ENCODE measurements at regions not wholly inside any gene's neighbourhood (a gene's known extent, or its start where the extent isn't known, plus 50 kb on each side); places are given as distances from the start of the nearest gene placed in this dataset.

- DNase-seq, result no peak
Observed at GRCh38 chr2:155802888-155803287, 529.6 kb downstream of the NR4A2 start.

DNA sequence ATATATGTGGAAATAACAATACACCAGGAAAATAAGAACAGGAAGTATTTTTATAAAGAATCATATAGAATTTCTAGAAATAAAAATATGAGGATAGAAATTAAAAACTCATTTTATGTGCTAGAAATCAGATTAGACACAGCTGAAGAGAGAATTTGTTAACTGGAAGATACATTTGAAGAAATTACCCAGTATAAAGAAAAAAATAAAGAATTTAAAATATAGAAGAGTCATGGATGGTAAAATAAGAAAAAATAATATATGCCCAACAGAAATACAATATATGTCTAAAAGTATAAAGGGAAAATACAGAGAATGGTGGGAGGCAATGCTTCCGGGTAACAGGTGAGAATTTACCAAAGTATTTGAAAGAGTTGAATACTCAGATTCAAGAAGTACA is 539.9 kb downstream of the NR4A2 start:
- DNase-seq, result no peak

- DNase-seq, result no peak
Observed at GRCh38 chr2:155770516-155770915, 562.0 kb downstream of the NR4A2 start.

DNA sequence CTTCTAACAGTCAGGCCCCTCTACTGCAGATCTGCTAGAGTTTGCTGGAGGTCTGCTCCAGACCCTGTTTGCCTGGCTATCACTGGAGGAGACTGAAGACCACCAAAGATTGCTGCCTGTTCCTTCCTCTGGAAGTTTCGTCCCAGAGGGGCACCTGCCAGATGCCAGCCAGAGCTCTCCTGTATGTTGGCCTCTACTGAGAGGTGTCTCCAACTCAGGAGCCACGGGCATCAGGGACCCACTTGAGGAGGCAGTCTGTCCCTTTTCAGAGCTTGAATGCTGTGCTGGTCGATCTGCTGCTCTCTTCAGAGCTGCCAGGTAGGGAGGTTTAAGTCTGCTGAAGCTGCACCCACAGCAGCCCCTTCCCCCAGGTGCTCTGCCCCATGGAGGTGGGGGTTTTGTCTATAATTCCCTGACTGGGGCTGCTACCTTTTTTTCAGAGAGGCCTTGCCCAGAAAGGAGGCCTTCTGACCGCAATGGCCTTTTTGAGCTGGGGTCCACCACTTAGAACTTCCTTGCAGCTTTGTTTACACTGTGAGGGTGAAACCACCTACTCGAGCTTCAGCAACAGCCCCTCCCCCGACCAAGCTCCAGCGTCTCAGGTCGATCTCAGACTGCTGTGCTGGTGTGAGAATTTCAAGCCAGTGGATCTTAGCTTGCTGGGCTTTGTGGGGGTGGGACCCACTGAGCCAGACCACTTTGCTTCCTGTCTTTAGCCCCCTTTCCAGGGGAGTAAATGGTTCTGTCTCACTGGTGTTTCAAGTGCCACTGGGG is 566.0 kb downstream of the NR4A2 start:
- DNase-seq, result no peak

DNA sequence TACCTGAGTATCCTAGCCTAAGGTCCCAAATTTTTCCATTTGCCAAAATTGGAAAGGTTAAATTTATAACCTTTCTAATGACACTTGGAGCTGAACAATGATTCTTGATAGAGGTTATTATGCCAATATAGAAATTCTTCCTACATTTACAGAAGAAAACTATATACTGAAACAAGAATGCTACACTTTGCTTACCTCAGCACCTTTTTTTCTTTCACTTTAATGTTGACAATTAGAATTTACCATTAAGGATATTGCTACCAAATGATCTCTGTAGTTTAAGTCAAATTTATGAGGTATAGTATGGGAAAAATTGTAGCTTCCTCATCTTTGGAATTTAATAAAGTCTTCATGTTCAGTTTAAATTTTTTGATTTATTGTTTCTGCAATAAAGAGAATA is 577.0 kb downstream of the NR4A2 start:
- DNase-seq, result no peak

GRCh38 chr2:155748131-155748530 is 584.4 kb downstream of the NR4A2 start:
- no peak for DNase-seq

- DNase-seq, result no peak
Observed at GRCh38 chr2:155747531-155747930, 585.0 kb downstream of the NR4A2 start.

DNA sequence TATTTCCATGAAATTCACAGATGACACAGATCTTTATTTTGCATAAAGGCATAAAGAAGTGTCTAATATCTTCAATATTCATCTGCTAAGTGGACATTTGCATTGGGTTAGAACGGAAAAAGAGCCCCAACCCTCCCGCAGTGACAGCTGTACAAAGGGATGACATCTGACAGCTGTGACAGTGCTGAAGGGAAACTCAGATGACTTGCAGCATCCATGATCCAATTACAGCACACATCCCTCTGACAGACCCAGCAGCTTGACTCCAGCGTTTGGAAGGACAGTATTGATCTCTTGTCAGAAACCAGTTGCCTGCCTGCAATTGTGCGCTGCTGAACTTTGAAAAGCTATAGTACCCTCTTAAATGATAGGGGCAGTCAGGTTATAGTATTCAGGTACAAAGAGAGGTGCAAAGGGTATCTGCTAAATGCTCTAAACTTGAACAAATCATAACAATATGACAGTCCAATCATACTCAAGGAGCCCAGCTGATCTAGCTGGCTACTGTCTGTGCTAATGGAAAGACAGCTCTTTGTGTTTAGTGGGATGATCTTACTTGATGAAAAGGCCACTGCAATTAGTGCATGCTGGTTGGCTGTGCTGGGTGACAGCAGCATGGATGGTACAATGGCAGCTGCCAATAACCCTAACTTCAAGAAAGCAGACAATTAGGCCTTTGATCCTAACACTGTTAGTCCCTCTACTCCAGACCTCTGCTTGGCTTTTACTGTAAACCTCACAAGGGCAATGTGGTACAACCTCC is 599.2 kb downstream of the NR4A2 start:
- no peak for DNase-seq

DNA sequence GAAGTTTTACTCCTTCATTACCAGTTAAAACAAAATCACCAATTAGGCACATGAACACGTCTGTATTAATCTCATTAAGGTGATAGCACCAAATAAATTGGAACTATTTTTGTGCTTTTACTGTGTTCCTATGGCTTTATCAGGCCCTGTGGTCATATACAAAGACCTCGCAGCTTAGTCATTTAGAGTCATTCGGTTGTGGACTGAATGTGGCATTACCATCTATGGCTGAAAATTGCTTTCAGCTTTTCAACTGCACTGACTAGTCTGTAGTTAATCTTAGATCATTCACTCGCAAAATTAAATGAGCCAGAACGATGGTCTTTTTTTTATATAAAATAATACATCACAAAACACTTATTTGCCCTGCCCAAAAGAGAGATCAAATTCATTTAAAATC is 601.7 kb downstream of the NR4A2 start:
- no peak for DNase-seq

- no peak for DNase-seq
Observed at GRCh38 chr2:155727187-155727895, 605.2 kb downstream of the NR4A2 start.

GRCh38 chr2:155722290-155722689 is 610.2 kb downstream of the NR4A2 start:
- DNase-seq, result no peak

- no peak for DNase-seq
Observed at GRCh38 chr2:155715705-155716104, 616.8 kb downstream of the NR4A2 start.

GRCh38 chr2:155714983-155715382 is 617.5 kb downstream of the NR4A2 start:
- no peak for DNase-seq

GRCh38 chr2:155708071-155708470 is 624.5 kb downstream of the NR4A2 start:
- no peak for DNase-seq

- no peak for DNase-seq
Observed at GRCh38 chr2:155703917-155704316, 628.6 kb downstream of the NR4A2 start.

GRCh38 chr2:155703048-155703447 is 629.5 kb downstream of the NR4A2 start:
- DNase-seq, result no peak

DNA sequence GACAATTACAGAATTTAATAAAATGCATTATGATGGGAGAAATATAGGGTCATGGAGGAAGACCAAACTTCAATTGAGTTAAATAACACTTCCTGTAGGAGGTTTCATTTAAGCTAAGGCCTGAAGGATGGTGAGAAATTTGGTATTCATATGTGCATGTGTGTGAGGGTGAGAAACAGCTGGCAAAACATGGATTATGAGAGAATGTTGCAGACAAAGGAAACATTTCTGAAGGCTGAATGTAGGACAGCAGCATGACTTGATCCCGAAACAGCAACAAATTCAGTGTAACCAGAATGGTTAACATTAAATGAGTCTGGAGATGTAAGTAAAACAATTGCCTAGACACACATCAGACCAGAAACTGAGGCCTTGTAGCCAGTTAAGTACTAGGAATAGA is 630.8 kb downstream of the NR4A2 start:
- no peak for DNase-seq

DNA sequence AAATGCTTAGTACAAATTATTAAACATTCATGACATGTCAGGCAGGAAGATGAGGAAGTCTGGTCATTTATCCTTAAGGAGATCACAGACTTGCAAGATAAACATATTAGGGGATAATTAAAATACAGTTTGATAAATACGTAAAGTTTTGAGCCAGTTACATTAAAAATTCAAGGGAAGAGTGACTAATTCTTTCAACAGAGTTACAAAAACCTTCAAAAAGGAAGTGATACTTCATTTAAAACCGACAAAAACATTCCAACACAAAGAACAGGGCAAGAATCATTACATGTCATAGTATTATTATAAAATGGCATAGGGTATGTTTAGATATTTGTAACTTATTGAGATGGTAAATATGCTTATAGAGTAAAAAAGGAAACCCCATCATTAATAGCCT is 636.0 kb downstream of the NR4A2 start:
- DNase-seq, result no peak

- no peak for DNase-seq
Observed at GRCh38 chr2:155695505-155695904, 637.0 kb downstream of the NR4A2 start.

DNA sequence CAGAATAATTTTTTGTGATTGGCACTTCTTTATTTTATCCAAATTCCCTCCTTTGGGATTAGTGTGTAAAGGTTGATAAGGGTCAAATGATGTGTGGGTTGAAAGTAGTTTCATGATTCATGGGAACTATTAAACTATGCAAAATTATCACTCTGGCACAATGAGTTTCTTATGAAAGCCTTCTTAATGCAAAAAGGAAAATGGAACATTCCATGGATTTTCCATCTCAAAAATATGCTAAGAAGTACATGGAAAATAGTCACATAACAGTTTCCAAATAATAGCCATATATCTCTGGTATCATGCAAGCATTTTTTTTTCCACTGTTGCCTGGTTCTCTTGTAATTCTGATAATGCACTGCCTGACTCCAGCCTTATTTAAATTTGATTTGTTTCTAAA is 639.7 kb downstream of the NR4A2 start:
- no peak for DNase-seq

GRCh38 chr2:155692106-155692505 is 640.4 kb downstream of the NR4A2 start:
- no peak for DNase-seq

- no peak for DNase-seq
Observed at GRCh38 chr2:155690785-155691184, 641.7 kb downstream of the NR4A2 start.

GRCh38 chr2:155689791-155690190 is 642.7 kb downstream of the NR4A2 start:
- DNase-seq, result no peak

All from right lung (tissue), 2 donors.